ENCODE measurements at regions not wholly inside any gene's neighbourhood (a gene's known extent, or its start where the extent isn't known, plus 50 kb on each side); places are given as distances from the start of the nearest gene placed in this dataset.
"Not testable (repeated sequence)": the region's sequence is repeated elsewhere in the genome, so short reads cannot be mapped to it uniquely, and the experiment has no call there.

GRCh38 chr5:155794795-155795194, 532.2 kb upstream of the SGCD start:
- no peak for DNase-seq

GRCh38 chr5:155799308-155799707, 527.7 kb upstream of the SGCD start:
- no peak for DNase-seq

- DNase-seq: no peak
Observed at GRCh38 chr5:155807884-155808576, 518.9 kb upstream of the SGCD start.

- no peak for DNase-seq
Observed at GRCh38 chr5:155815248-155815647, 511.7 kb upstream of the SGCD start.

- no peak for DNase-seq
Observed at GRCh38 chr5:155822177-155822576, 504.8 kb upstream of the SGCD start.

GRCh38 chr5:155826611-155827507, 500.1 kb upstream of the SGCD start:
- no peak for DNase-seq

GRCh38 chr5:155827508-155827815, 499.5 kb upstream of the SGCD start:
- not testable (repeated sequence) for DNase-seq

GRCh38 chr5:155827949-155828348, 499.0 kb upstream of the SGCD start:
- no peak for DNase-seq

GRCh38 chr5:155831491-155831890, 495.5 kb upstream of the SGCD start:
- DNase-seq: no peak

GRCh38 chr5:155833287-155833686, 493.7 kb upstream of the SGCD start:
- DNase-seq: no peak

- DNase-seq: no peak
Observed at GRCh38 chr5:155834271-155834975, 492.5 kb upstream of the SGCD start.

- DNase-seq: no peak
Observed at GRCh38 chr5:155836089-155836803, 490.7 kb upstream of the SGCD start.

GRCh38 chr5:155838394-155838793, 488.6 kb upstream of the SGCD start:
- no peak for DNase-seq

GRCh38 chr5:155839251-155840037, 487.5 kb upstream of the SGCD start:
- no peak for DNase-seq

- no peak for DNase-seq
Observed at GRCh38 chr5:155844542-155844941, 482.4 kb upstream of the SGCD start.

- no peak for DNase-seq
Observed at GRCh38 chr5:155850370-155850769, 476.6 kb upstream of the SGCD start.

GRCh38 chr5:155866971-155867370, 460.0 kb upstream of the SGCD start:
- no peak for DNase-seq

GRCh38 chr5:155867522-155868088, 459.4 kb upstream of the SGCD start:
- no peak for DNase-seq

- DNase-seq: no peak
Observed at GRCh38 chr5:155870636-155871035, 456.3 kb upstream of the SGCD start.

GRCh38 chr5:155871623-155872022, 455.3 kb upstream of the SGCD start:
- DNase-seq: no peak

GRCh38 chr5:155872629-155873220, 454.2 kb upstream of the SGCD start:
- no peak for DNase-seq
